ENCODE measurements at regions not wholly inside any gene's neighbourhood (a gene's known extent, or its start where the extent isn't known, plus 50 kb on each side); places are given as distances from the start of the nearest gene placed in this dataset.

DNA sequence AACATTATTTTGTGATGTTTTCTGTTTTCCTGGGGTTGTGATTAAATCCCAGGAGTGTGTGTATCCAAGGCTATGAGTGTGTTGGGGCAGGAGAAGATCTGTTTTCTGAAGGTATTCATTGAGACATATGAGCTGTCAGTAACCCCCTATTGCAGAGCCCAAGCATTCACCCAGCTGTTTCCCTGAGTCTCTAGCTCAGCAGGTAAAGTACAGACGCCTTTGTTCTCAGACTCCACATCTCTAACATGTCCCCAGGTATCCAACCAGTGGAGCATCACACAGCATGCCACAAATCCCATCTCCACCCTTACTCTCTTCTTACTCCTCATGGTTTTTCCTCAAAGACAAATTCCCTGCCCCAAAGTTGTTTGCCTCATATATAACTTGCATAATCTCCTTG is 213.6 kb downstream of the PCDH20 start:
- no peak for TF ChIP-seq POLR2A (IDR thresholded peaks at IDR 0.05)
- TF ChIP-seq, protein P1, sequence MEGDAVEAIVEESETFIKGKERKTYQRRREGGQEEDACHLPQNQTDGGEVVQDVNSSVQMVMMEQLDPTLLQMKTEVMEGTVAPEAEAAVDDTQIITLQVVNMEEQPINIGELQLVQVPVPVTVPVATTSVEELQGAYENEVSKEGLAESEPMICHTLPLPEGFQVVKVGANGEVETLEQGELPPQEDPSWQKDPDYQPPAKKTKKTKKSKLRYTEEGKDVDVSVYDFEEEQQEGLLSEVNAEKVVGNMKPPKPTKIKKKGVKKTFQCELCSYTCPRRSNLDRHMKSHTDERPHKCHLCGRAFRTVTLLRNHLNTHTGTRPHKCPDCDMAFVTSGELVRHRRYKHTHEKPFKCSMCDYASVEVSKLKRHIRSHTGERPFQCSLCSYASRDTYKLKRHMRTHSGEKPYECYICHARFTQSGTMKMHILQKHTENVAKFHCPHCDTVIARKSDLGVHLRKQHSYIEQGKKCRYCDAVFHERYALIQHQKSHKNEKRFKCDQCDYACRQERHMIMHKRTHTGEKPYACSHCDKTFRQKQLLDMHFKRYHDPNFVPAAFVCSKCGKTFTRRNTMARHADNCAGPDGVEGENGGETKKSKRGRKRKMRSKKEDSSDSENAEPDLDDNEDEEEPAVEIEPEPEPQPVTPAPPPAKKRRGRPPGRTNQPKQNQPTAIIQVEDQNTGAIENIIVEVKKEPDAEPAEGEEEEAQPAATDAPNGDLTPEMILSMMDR (IDR thresholded peaks at IDR 0.05), result no peak
